WERI-Rb-1 (cell line): ENCODE measurements at regions not wholly inside any gene's neighbourhood (a gene's known extent, or its start where the extent isn't known, plus 50 kb on each side); places are given as distances from the start of the nearest gene placed in this dataset.

Experiments used
- DNase-seq: peaks from one replicate; pipeline ENCODE4 v3.0.0-alpha.2; 2020
- H3K27ac ChIP-seq: fragments of 250-450 bp; sonication (Bioruptor Pico); 2 replicates; pipeline ENCODE4 v1.5.1; 2020; ENCODE audit warnings: mild to moderate bottlenecking, moderate library complexity
- H3K27me3 ChIP-seq: fragments of 250-450 bp; sonication (Bioruptor Pico); 2 replicates; pipeline ENCODE4 v1.5.1; 2021; ENCODE audit warnings: mild to moderate bottlenecking, low read depth, moderate library complexity; ENCODE audit not compliant: insufficient read depth, severe bottlenecking
- H3K36me3 ChIP-seq: fragments of 250-450 bp; sonication (Bioruptor Pico); 2 replicates; pipeline ENCODE4 v1.5.1; 2020; ENCODE audit warnings: mild to moderate bottlenecking, moderate library complexity
- H3K4me3 ChIP-seq: 2 replicates; pipeline ENCODE4 v1.5.1; 2011; ENCODE audit warnings: low read depth, mild to moderate bottlenecking, control low read depth, low read length
- H3K9me3 ChIP-seq: fragments of 250-450 bp; sonication (Bioruptor Pico); 2 replicates; pipeline ENCODE4 v1.5.1; 2021; ENCODE audit warnings: mild to moderate bottlenecking, moderate library complexity; ENCODE audit not compliant: severe bottlenecking
- CTCF ChIP-seq: IDR thresholded peaks from 2 replicates; pipeline ENCODE4 v1.5.1; 2011; ENCODE audit warnings: low read depth, mild to moderate bottlenecking, control low read depth, inconsistent platforms, low read length

DNA sequence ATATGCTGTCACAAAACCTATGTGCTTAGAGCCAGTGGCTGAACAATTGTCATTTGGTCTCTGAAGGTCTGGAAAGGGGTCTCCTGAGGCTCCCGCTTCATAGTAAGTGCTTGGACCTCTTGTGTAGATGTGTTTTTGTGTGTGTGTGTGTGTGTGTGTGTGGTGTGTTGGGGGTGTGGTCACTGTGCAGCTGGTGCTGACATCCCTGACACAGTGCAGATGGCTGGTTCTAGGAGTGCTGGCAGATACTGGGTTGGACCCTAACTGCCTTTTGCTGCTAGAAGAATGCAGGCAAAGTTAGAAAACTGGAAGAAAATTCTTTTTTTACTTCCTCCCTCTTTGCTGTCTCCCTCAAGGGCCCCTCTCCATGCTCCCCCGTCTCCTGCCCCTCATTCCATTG, 1872.6 kb downstream of the ARAP2 start:
- Histone ChIP-seq H3K4me3 (no peak overlapping the region), H3K27me3 (no peaks in the 10 kb centered on the region), H3K36me3 (no peaks in the 10 kb centered on the region), H3K27ac (no peak overlapping the region), H3K9me3 (no peaks in the 10 kb centered on the region)
- no peak for DNase-seq
- no peak for TF ChIP-seq CTCF

DNA sequence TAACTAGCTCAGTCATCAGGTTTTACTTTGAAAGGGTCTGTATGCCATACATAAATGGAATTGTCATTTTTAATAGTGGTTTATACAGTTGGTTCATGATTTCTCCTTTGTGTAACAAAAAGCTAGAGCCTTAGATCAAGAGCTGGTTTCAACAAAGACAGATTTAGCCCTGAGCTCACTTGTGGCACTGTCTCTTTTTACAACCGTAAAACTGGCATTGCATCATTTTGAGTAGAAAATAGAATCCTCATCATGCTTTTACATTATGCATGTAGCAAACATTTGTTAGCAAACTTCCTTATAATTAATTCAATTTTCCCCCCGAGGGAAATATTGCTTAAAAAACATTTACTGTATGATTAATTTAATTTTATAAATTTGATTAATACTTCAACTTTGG, 1871.5 kb downstream of the ARAP2 start:
- Histone ChIP-seq H3K27ac (no peak overlapping the region), H3K9me3 (no peaks in the 10 kb centered on the region), H3K27me3 (no peaks in the 10 kb centered on the region), H3K4me3 (no peak overlapping the region), H3K36me3 (no peaks in the 10 kb centered on the region)
- TF ChIP-seq CTCF, result no peak
- DNase-seq, result no peak

DNA sequence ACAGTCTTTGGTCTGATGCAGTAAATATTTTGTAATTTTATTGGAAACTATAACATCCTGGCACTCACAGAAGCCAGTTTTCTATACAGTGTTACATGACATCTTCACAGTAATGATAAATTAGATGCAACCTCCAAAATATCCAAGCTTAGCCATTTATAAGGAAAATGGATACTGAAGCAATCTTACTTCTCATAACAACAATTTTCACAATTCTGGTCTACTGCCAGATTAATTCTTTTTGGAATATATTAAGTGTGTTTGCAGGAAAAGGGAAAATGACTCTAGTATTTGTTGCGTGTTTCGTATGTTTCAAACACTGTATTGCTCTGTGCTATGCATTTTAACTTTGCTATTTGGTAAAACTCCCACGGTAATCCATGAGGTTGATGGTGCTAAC, 1870.9 kb downstream of the ARAP2 start:
- TF ChIP-seq CTCF, result no peak
- no peak for DNase-seq
- H3K4me3 ChIP-seq, result no peak overlapping the region
- no peaks in the 10 kb centered on the region for H3K36me3 ChIP-seq
- H3K27ac ChIP-seq, result no peak overlapping the region
- no peaks in the 10 kb centered on the region for H3K27me3 ChIP-seq
- no peaks in the 10 kb centered on the region for H3K9me3 ChIP-seq

DNA sequence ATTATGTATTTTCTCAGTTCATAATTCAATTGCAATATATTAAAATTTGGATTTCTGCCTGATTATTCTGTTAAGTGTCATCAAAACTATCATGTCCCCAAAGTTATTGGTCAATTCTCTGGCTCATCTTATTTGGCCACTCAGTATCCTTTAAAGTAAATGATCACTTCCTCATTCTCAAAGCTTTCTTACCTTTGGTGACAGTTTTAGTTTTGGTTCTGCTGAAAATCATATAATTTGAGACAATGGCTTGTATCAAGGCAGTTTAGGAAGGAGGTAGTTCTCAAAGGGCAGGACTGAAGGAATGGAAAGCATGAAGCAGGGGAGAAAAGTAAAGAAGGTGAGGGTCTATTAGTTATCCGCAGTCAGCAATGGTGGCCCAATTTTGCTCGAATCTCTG, 1832.1 kb downstream of the ARAP2 start:
- no peaks in the 10 kb centered on the region for H3K27me3 ChIP-seq
- no peak for DNase-seq

GRCh38 chr4:34412911-34413310, 1831.4 kb downstream of the ARAP2 start:
- Histone ChIP-seq H3K27me3 (no peaks in the 10 kb centered on the region), H3K27ac (no peak overlapping the region), H3K4me3 (no peak overlapping the region), H3K9me3 (no peaks in the 10 kb centered on the region), H3K36me3 (no peaks in the 10 kb centered on the region)
- no peak for DNase-seq
- TF ChIP-seq CTCF, result no peak

More for the DNA sequence above, 1832.1 kb downstream of the ARAP2 start:
- no peak for TF ChIP-seq CTCF
- Histone ChIP-seq H3K36me3 (no peaks in the 10 kb centered on the region), H3K9me3 (no peaks in the 10 kb centered on the region), H3K27ac (no peak overlapping the region), H3K4me3 (no peak overlapping the region)

DNA sequence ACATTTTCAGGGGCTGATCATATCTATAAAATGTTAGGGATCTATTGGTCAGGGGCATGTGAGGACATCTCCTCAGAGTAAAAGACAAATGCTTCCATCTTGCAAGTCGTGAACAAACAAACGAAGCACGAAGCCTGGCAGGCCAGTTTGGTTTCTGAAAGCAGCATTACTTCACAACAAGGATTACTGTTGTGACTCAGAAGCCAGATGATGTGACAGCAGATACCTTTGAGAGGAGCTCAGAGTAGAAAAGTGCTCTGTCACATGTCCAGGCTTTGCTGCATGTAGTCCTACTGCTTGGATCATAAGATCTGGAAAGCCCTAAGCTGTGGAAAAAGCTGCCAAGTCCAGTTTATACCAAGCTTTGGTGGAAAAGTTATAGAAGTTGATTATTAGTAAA, 1827.2 kb downstream of the ARAP2 start:
- no peak for TF ChIP-seq CTCF
- Histone ChIP-seq H3K9me3 (no peaks in the 10 kb centered on the region), H3K27ac (no peak overlapping the region), H3K36me3 (no peaks in the 10 kb centered on the region), H3K4me3 (no peak overlapping the region), H3K27me3 (no peaks in the 10 kb centered on the region)
- DNase-seq, result no peak
